Breast epithelium (tissue), 4 donors: ENCODE measurements at regions not wholly inside any gene's neighbourhood (a gene's known extent, or its start where the extent isn't known, plus 50 kb on each side); places are given as distances from the start of the nearest gene placed in this dataset.

Experiments used
- DNase-seq, 2 donors: peaks; one replicate each; pipeline ENCODE4 v3.0.0-alpha.2; 2019; ENCODE audit warnings: low spot score in 2 of 2
- H3K27ac ChIP-seq, 2 donors: fragments of 200-600 bp; sonication (generic) in 1 of 2; one replicate each; pipeline ENCODE4 v1.5.1; 2016 to 2019; ENCODE audit warnings: mild to moderate bottlenecking in 1 of 2
- H3K27me3 ChIP-seq, 2 donors: fragments of 200-600 bp; sonication (generic) in 1 of 2; one replicate each; pipeline versions ENCODE4 v1.5.1 to v1.6.0; 2017 to 2019; ENCODE audit warnings: control low read depth in 1 of 2, mild to moderate bottlenecking in 1 of 2
- H3K36me3 ChIP-seq: fragments of 200-600 bp; one replicate; pipeline ENCODE4 v1.5.1; 2019
- H3K4me1 ChIP-seq, 2 donors: fragments of 200-600 bp; sonication (generic); one replicate each; pipeline ENCODE4 v1.5.1; 2016 to 2019; ENCODE audit warnings: control low read depth in 1 of 2
- H3K4me3 ChIP-seq, 3 donors: fragments of 200-600 bp; sonication (generic); 1 replicate in 2 of 3; 2 replicates in 1 of 3; pipeline ENCODE4 v1.5.1; 2016 to 2019; ENCODE audit warnings: mild to moderate bottlenecking in 3 of 3, moderate library complexity in 2 of 3
- H3K9me3 ChIP-seq, 2 donors: fragments of 200-600 bp; sonication (generic) in 1 of 2; one replicate each; pipeline ENCODE4 v1.5.1; 2016 to 2019; ENCODE audit warnings: control low read depth in 1 of 2
- POLR2A ChIP-seq: fragments of 450-650 bp; IDR thresholded peaks from one replicate; pipeline ENCODE4 v1.6.1; 2016; ENCODE audit warnings: antibody characterized with exemption, mild to moderate bottlenecking, moderate library complexity
- POLR2AphosphoS5 ChIP-seq, 3 donors: sonication (generic); formaldehyde crosslinking; IDR thresholded peaks; one replicate each; pipeline ENCODE4 v1.6.1; 2017; ENCODE audit warnings: antibody characterized with exemption in 3 of 3
- intact Hi-C: fragments of 100-400 bp; cut with DNase I; formaldehyde crosslinking; loops from one replicate; pipeline ENCODE4 v1.15.1; 2023; ENCODE audit warnings: low total_unique reads
- TF ChIP-seq, protein P1 (sequence below), 3 donors: fragments of 450-650 bp; IDR thresholded peaks; one replicate each; pipeline ENCODE4 v1.5.1; 2016 to 2017; ENCODE audit warnings: antibody characterized with exemption in 3 of 3, mild to moderate bottlenecking in 3 of 3, moderate library complexity in 3 of 3

DNA sequence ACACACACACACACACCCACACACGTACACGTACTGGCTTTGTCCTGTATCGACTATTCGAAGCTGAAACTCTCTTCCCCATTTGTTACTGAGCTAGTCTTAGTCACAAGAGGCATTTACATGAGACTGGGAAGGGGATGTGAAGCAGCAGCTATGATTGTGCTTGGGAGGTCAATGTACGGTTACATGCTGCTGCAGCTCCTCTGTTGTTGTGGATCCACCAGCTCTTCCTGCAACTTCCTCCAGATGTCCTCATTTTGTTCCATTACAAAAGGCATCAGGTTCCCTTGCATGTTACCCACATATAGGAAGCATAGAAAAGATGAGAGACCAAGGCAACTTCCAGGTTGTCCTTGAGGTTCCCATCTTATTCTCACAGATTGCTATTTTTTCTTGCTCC is 612.4 kb upstream of the IMPG1 start:
- Histone ChIP-seq H3K36me3 (no peaks in the 10 kb centered on the region), H3K27ac (no peak overlapping the region), H3K9me3 (no peaks in the 10 kb centered on the region), H3K4me1 (no peaks in the 10 kb centered on the region), H3K4me3 (no peak overlapping the region), H3K27me3 (no peaks in the 10 kb centered on the region)
- TF ChIP-seq POLR2A, result no peak
- TF ChIP-seq, protein P1, sequence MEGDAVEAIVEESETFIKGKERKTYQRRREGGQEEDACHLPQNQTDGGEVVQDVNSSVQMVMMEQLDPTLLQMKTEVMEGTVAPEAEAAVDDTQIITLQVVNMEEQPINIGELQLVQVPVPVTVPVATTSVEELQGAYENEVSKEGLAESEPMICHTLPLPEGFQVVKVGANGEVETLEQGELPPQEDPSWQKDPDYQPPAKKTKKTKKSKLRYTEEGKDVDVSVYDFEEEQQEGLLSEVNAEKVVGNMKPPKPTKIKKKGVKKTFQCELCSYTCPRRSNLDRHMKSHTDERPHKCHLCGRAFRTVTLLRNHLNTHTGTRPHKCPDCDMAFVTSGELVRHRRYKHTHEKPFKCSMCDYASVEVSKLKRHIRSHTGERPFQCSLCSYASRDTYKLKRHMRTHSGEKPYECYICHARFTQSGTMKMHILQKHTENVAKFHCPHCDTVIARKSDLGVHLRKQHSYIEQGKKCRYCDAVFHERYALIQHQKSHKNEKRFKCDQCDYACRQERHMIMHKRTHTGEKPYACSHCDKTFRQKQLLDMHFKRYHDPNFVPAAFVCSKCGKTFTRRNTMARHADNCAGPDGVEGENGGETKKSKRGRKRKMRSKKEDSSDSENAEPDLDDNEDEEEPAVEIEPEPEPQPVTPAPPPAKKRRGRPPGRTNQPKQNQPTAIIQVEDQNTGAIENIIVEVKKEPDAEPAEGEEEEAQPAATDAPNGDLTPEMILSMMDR (IDR thresholded peaks at IDR 0.05), result no peak
- TF ChIP-seq POLR2AphosphoS5 (IDR thresholded peaks at IDR 0.05), result no peak
- no peak for DNase-seq
- intact Hi-C loops, result no loop called here

DNA sequence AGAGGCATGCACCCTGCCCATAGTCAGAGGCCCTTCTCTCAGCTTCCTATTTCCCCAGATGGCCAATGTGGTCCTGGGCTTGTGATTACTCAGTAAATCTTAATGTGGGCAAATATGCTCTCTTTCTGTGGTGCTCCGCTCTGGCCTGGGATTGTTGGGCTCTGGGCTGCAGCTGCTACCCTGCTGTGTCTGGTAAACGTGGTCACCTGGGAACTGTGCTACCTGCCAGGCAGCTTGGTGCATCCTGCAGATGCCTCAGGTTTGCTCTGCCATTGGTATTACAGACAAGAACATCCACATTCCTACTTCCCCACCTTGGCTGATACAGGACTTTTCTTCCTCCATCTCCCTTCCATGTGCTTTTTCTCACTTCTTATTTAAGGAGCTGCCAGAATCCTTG is 611.5 kb upstream of the IMPG1 start:
- H3K36me3 ChIP-seq, result no peaks in the 10 kb centered on the region
- H3K27ac ChIP-seq, result no peak overlapping the region
- H3K27me3 ChIP-seq, result no peaks in the 10 kb centered on the region
- H3K9me3 ChIP-seq, result no peaks in the 10 kb centered on the region
- TF ChIP-seq, protein P1 (IDR thresholded peaks at IDR 0.05), result no peak
- TF ChIP-seq POLR2AphosphoS5 (IDR thresholded peaks at IDR 0.05) (no peak), POLR2A (no peak)
- intact Hi-C loops, result no loop called here
- H3K4me3 ChIP-seq, result no peak overlapping the region
- no peak for DNase-seq
- H3K4me1 ChIP-seq, result no peaks in the 10 kb centered on the region

DNA sequence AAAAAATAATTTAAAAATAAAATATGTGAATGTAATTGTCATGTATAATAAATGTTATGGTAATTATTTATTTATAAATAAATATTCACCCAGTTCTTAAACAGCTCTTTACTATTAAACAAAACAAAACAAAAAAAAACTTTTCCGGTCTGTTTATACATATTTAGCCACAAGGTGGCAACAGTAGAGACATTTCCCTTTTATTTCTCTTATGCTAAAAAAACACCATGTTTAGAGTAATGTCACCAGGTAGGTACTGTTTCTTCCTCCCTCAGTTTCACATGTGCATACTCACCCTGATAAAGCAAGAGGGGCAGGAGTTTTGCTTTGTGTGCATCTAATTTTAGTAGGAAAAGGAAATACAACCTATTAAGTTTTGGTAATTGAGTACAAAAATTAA is 610.4 kb upstream of the IMPG1 start:
- no peak overlapping the region for H3K27ac ChIP-seq
- no peak for TF ChIP-seq POLR2AphosphoS5 (IDR thresholded peaks at IDR 0.05)
- TF ChIP-seq, protein P1 (IDR thresholded peaks at IDR 0.05), result peak in 1 of 3 donors; percentile 27
- no peaks in the 10 kb centered on the region for H3K9me3 ChIP-seq
- H3K4me1 ChIP-seq, result no peaks in the 10 kb centered on the region
- no peaks in the 10 kb centered on the region for H3K36me3 ChIP-seq
- no peak overlapping the region for H3K4me3 ChIP-seq
- intact Hi-C loops, result no loop called here
- no peaks in the 10 kb centered on the region for H3K27me3 ChIP-seq
- DNase-seq, result no peak

DNA sequence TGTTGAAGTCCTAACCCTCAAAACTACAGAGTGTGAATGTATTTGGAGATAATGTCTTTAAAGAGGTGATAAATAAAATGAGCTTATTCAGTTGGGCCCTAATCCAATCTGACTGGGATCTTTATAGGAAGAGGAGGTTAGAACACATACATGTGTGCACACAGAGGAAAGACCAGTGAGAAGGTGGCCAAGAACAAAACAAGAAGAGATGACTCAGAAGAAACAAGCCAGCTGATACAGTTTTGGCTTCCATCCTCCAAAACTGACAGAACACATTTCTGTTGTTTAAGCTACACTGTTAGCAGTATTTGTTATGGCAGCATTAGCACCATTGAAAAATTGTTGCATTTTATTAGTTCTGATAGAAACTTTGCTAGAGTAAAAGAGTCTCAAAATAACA is 609.3 kb upstream of the IMPG1 start:
- TF ChIP-seq POLR2A, result no peak
- no peak for TF ChIP-seq POLR2AphosphoS5 (IDR thresholded peaks at IDR 0.05)
- TF ChIP-seq, protein P1 (IDR thresholded peaks at IDR 0.05), result no peak
- Histone ChIP-seq H3K36me3 (no peaks in the 10 kb centered on the region), H3K4me3 (no peak overlapping the region), H3K27me3 (no peaks in the 10 kb centered on the region), H3K4me1 (no peaks in the 10 kb centered on the region), H3K9me3 (no peaks in the 10 kb centered on the region), H3K27ac (no peak overlapping the region)
- no peak for DNase-seq
- intact Hi-C loops, result no loop called here

DNA sequence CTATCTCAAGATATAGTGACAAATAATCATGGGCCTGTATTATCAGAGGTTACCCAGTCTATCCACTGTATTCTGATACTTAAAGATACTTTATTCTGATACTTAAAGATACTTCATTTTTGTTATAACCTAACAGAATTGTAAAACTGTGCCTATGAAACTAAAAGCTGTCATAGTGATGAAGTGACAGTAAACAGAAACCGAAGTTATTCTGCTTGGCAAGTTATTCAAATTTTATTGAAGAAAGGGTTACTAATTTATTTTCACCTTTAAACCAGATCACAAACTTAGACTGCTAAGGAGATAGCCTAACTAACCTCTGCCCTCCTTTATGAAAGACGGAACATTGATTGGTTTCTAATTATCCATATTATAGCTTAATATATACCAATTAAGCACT is 604.6 kb upstream of the IMPG1 start:
- H3K4me3 ChIP-seq, result no peak overlapping the region
- TF ChIP-seq, protein P1 (IDR thresholded peaks at IDR 0.05), result no peak
- no peak for TF ChIP-seq POLR2A
- no peak for TF ChIP-seq POLR2AphosphoS5 (IDR thresholded peaks at IDR 0.05)
- no peaks in the 10 kb centered on the region for H3K9me3 ChIP-seq
- H3K27ac ChIP-seq, result no peak overlapping the region
- intact Hi-C loops, result no loop called here
- no peaks in the 10 kb centered on the region for H3K27me3 ChIP-seq
- DNase-seq, result no peak
- no peaks in the 10 kb centered on the region for H3K4me1 ChIP-seq
- no peaks in the 10 kb centered on the region for H3K36me3 ChIP-seq
